DND-41 (cell line): ENCODE measurements at regions not wholly inside any gene's neighbourhood (a gene's known extent, or its start where the extent isn't known, plus 50 kb on each side); places are given as distances from the start of the nearest gene placed in this dataset.

Experiments used
- CTCF ChIP-seq: IDR thresholded peaks from 2 replicates; pipeline ENCODE4 v1.5.1; 2012; ENCODE audit warnings: borderline replicate concordance, low read length, moderate library complexity, mild to moderate bottlenecking; ENCODE audit not compliant: poor library complexity, severe bottlenecking; ENCODE audit errors: extremely low read depth
- EZH2 ChIP-seq: IDR thresholded peaks from 3 replicates; pipeline ENCODE4 v1.6.1; 2012; ENCODE audit warnings: borderline replicate concordance, low read depth, mild to moderate bottlenecking, moderate library complexity, low read length, inconsistent platforms; ENCODE audit not compliant: severe bottlenecking

DNA sequence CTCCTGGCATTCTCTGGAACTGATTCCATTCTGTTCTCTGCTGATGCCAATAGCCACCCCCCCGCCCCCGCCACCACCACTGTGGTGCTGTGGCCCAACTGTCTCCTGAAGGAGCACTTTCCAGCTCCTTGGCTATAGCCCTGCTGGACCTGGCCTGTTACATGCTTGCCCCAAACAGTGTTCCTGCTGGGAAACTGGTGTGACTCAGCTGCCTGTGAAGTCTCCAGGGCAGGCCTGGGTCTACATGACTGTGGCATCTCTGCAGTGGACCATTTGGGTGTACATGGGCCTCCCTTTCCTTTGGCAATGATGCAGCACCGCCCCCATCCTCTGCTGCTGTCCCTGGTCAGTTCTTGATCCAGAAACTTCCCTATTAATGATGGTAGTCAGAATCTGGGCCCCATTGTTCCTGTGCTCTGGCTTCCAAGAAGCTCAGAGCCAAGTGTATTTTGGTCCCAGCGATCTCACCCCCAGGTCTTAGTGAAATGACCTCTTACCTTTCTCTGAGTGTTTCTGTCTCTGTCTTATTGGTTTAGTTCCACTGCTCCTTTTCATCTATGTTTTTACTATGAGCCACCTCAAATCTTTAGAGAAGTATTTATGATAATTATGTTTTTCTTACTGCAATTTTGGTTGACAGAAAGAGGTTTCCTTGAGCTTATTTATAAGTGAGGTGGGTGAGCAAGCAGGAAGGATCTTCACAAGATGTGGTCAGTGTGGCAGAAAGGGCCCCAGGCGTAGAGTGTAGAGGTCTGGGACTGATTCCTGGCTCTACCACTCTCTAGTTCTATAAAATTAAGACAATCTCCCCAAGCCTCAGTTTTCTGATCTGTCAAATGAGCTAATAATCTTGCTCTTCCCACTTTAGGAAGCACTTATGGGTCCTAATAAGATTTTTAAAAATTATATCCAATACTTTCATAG lies 210.7 kb upstream of the EOLA2 start:
- TF ChIP-seq CTCF: no peak
- TF ChIP-seq EZH2: no peak
